ENCODE measurements at regions not wholly inside any gene's neighbourhood (a gene's known extent, or its start where the extent isn't known, plus 50 kb on each side); places are given as distances from the start of the nearest gene placed in this dataset.

GRCh38 chr11:92386577-92386976, 162.0 kb downstream of the FAT3 start:
- TF ChIP-seq TBP (optimal IDR thresholded peaks at IDR 0.05; ENCODE audit: low read depth, low read length): no peak
- no peak for TF ChIP-seq CTCF (IDR thresholded peaks at IDR 0.05 in 2 of 3, conservative IDR thresholded peaks at IDR 0.05 in 1 of 3; ENCODE audit: insufficient read depth in 2 of 3, low read depth in 1 of 3, low read length in 3 of 3)
- TF ChIP-seq CEBPG (CRISPR knock-in tag; IDR thresholded peaks at IDR 0.05): no peak
- no peak for TF ChIP-seq CEBPG (tag; conservative IDR thresholded peaks at IDR 0.05 in 1 of 2, IDR thresholded peaks at IDR 0.05 in 1 of 2)
- TF ChIP-seq MAFK (IDR thresholded peaks at IDR 0.05; ENCODE audit: low read length): no peak
- no peak for TF ChIP-seq BHLHE40 (IDR thresholded peaks at IDR 0.05; ENCODE audit: low read length)
- no peak for TF ChIP-seq FOS (IDR thresholded peaks at IDR 0.05; ENCODE audit: extremely low read depth, insufficient read length)
- TF ChIP-seq ZBTB40 (IDR thresholded peaks at IDR 0.05): no peak
- TF ChIP-seq ZBTB40 (CRISPR knock-in tag; IDR thresholded peaks at IDR 0.05): no peak
- TF ChIP-seq ZMIZ1 (IDR thresholded peaks at IDR 0.05; ENCODE audit: low read depth in 2 of 2, low read length in 2 of 2): no peak
- no peak for TF ChIP-seq ZNF408 (CRISPR knock-in tag; IDR thresholded peaks at IDR 0.05; ENCODE audit: low read depth)
- TF ChIP-seq HMG20B (CRISPR knock-in tag; IDR thresholded peaks at IDR 0.05): no peak
- no peak for TF ChIP-seq MAX (CRISPR knock-in tag; IDR thresholded peaks at IDR 0.05)

Measured in K562 (cell line).